ENCODE measurements at regions not wholly inside any gene's neighbourhood (a gene's known extent, or its start where the extent isn't known, plus 50 kb on each side); places are given as distances from the start of the nearest gene placed in this dataset.
"Not testable (repeated sequence)": the region's sequence is repeated elsewhere in the genome, so short reads cannot be mapped to it uniquely, and the experiment has no call there.

DNA sequence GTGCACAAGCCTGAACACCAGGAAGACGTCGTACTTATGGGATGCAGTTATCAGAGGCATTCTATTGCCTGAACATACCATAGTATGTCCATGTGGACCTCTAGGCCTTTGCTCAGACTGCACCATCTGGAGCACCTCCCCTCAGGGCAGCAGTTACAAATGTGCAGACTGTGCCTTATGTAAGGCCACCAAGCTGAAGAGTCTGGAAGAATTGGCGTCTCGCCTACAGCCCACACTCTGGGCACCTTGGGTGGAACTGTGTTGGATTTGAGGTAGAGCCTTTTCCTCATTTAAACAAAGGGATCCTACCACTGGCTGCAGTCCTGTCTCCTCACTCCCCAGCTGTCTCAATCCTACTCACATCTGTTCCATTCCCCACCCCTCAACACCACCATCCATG lies 204.3 kb upstream of the FRMD6 start:
- DNase-seq, result peak; percentile 92

DNA sequence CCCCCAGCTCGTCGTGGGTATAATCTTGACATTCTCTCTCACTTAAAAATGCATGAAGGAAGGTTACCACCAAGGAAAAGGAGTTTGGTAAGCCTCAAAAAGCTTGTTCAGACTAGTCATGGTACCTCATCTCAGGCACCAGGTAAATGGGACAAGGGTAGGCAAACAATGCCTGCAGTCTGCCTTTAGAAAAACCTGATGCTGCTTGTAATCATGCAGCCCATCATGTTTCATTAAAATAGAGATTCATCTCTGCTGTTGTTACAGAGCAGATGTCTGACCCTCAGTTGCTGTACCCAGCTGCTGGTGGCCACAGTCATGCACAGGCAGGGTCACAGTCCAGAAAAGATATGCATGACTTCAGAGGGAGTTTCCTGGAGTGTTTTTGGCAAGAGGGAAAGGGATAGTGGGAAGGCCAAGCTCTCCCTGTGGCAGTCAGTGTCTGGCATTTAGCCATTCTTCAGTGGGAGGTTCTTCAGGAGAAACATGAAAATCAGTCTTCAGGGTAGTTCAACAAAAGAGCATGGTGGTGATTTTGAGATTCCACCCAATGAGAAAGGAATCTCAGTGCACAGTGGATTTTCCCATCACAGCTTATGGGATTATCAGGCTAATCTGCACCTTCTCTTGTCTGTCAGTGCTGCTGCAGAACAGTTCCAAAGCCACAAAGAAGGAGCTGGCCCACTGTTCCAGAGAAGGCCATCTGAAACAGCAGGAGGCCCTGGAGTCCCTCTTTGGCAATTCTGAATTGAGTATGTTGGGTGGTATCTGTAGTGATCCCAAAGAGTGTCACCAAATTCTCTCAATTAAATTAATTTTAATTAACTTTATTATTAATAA lies 202.7 kb upstream of the FRMD6 start:
- peak; percentile 72 for DNase-seq

DNA sequence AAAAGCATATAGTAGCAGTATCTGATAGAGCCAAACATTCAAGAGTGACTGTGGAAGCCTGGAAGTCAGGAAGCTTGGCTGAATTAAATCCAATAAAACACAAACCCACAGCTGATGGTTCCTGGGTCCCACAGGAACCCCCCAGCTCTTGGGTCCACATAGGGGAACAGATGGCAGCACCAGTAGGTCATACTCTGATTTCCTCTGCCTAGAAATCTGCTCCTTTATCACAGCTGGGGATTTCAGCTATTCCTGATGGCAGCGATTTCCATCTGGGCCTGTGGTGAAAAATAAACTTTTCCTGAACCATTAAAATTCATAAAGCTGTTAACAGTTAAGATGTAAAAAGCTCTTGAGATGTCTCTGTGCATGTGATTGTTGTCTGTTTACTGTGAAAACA lies 202.0 kb upstream of the FRMD6 start:
- peak; percentile 77 for DNase-seq

DNA sequence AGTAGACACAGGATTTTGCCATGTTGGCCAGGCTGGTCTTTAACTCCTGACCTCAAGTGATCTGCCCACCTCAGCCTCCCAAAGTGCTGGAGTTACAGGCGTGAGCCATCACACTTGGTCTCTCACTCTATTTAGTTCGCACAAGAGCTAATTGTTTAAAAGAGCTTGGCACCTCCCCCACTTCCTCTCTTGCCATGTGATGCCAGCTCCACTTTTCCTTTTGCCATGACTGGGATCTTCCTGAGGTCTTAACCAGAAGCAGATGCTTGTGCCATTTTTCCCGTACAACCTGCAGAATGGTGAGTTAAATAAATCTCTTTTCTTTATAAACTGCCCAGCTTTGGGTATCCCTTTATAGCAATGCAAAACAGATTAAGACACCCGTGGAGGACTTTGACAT lies 200.1 kb upstream of the FRMD6 start:
- no peak for DNase-seq

DNA sequence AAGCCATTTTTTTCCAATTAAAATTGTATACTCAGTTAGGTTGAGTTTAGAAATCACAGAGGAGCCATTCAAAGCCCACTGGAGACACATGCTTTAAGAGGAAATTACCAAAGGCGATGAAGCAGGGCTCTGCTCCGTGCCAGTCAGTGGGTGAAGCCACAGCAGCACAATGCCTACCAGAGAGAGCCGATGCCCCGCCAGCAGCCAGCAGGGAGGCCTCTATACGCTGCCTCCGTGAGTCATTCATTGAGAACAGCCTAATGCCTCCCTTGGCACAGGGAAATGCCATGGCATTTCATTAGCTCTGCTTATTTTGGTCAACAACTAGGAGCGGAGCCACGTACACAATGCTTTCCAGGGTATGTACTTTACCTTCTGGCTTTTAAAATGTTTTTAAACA lies 197.8 kb upstream of the FRMD6 start:
- peak; percentile 73 for DNase-seq

DNA sequence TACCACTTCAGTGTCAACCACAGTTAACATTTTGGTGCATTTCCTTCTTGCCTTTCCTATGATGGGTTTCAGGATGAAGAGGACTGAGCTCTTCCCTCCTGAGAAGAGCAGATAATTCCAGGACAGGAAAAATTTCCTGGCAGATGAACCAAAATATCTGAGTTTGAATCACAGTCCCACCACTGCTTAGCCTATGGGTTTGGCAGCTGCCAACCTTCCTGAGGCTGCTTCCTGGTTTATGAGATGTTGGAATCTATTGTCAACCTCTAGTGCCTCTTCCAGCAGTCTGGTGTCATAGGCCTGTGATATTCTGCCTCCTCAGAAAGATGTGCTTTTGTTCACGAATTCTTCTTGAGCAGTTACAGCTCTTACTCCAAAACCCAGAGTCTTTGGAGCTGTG lies 197.4 kb upstream of the FRMD6 start:
- DNase-seq, result peak; percentile 88

DNA sequence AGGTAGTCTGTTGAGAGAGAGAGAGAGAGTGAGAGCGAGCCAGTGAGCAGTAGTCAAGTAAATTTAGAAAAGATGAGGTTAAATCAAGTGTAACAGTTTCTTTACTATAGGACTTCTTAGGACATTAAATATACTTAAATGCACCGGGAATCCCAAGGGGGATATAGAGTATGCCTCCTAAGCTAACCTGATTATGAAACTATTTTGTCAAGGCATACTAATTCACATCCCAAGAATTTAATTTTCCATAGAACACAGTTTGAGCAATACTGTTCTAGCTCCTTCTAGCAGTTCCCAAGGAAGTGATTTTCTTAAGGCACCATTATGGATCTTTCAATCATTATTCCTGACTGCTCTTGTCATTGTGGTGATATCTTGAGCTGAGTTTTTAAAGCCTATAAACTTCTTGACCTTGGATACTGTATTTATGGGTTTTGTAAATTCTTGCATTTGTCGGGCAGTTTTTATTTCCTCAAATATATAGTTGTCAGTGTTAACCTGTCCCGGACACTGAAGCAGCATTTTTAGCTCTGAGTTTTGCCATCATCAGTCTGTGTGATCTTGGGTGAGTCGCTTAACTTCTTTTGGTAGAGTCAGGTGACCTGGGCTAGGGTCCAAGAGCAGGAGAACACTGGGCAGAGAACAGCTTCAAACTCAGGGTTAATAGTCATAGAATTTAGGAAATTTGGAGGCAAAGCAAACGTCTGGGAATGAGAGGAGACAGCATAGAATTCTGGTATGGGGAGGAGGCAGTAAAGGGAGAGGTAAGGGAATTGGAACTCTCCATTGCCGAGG lies 196.5 kb upstream of the FRMD6 start:
- no peak for DNase-seq

DNA sequence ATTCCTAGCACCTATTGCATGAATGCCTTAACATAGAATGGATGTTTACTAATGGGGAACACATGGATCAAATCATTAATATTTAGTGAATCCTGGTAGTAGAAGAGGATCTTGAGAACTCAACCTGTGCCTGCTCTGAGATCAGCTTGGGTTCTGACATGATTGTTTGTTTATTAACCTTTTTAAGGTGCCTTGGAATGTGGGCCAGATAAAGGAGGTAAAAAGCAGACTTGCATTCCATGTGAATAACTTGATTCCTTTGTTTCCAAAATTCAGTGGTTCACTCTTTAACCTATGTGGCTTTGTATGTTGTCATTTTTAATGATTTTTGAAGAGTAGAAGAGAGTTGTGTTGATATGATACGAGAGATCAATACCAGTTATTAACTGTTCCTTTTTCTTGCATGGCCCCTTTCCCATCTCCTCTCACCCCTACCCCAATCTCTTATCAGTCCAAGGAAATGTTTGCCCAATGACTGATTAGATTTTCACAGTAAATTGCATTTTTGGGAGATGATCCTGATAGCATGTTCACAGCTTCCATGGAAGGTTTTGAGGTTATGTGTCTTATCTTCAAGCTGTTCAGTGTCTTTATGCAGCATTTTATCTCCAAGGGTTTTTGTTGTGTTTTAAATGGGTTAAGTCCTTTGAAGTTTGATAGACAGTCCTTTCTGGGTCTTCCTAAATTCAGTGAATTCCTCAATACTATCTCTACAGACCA lies 193.7 kb upstream of the FRMD6 start:
- DNase-seq, result no peak

DNA sequence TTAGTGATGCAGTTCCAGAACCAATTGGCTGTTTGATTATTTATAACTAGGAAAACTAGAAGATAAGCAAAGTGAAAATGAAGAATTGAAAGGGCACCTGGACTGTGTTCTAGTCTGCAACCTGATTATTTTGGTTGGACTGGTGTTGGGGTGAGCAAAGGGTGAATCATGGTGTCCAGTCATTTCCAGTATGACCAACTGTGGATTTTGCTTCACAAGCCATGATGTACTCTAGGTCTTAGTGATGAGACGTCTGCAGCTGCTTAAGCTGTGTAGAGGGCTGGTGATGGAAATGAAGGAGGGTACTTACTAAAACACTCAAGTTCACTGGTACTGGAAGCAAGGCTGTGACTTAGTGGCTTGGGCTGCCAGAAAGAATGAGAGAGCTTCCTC lies 193.2 kb upstream of the FRMD6 start:
- no peak for DNase-seq

DNA sequence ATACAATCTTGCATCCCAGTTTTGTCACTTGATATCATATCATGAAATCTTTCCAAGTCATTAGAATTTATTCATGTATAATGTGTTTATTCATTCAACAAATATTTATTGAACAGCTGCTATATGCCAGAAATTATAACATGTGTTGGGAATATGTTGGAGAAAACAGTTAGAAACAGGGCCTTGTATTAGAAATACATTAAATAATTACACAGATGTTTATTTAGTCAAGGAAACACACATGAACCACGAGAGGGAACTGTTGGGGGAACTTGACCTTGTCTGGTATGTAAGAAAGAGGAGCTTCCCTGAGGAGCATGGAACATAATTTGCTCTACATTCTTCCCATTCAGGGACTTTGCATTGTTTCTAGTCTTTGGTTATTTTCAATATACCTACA lies 191.7 kb upstream of the FRMD6 start:
- DNase-seq, result no peak

DNA sequence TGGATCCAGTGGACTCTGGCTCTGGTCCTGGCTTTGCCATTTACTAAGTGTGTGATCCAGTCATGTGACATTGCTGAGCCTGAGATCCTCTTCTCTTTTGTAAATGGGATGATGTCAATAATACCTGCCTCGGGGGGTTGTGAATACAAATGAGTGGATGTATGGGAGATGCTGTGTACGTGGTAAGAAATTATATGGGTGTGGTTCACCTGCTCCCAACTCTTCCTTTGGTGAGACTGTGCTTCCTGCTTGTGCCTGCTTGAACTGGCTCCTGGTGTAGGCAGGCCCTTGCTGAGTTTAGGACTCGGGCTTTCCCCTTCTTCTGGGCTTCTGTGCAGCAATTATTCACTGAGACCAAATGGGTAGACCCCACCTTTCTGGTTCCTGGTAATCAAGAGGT lies 189.5 kb upstream of the FRMD6 start:
- DNase-seq, result no peak

DNA sequence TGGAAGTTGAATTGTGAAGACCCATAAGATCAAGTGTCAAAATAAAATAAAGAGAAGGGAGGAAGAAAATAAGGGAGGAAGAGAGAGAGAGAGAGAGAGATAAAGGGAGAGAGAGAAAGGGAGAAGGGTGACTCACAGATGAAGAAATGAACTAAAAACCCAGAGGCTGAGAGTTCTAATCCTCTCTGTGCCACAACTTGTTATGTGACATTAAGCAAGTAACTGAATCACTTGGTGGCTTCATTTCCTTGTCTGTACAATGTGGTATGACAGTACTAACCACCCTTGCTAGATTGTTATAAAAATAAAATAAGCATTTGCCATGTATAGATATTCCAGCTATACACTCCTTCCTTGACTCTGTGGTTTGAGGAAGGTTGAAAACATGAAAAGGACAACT lies 189.0 kb upstream of the FRMD6 start:
- no peak for DNase-seq

DNA sequence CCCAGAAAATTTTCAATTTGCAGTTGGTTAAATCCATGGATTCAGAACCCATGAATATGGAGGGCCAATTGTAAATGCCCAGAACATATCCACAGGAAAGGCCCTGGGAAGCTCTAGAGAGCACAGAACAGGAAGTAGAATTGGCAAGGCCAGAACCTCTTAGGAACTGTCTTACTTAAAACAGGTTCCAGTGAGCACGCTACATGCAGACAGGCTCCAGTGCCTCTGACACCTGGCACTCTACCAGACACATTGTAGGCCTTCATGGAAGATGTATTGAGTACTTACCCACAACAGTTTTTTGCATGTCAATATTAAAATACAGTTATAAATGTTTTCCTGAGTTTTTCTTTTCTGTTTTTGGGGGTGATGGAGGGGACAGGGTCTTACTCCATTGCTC lies 188.2 kb upstream of the FRMD6 start:
- no peak for DNase-seq

DNA sequence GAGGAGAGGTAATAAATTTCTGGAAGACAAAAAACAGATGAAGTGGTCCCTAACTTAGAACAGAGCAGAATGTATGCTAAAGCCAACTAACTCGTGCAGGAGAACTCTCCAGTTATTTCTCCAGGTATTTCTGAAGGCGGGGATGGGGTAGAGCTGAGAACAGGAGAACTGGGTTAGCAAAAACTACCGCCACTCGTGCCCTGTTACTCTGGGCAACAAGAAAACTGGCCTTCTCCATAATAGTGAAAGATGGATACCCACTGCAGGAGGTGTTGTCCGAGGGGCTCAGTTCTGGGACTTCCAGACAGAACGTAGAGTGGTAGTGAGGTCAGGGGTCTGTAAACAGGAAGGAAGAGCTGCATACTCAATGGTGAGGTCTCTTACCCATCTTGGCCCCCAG lies 187.3 kb upstream of the FRMD6 start:
- DNase-seq, result no peak

DNA sequence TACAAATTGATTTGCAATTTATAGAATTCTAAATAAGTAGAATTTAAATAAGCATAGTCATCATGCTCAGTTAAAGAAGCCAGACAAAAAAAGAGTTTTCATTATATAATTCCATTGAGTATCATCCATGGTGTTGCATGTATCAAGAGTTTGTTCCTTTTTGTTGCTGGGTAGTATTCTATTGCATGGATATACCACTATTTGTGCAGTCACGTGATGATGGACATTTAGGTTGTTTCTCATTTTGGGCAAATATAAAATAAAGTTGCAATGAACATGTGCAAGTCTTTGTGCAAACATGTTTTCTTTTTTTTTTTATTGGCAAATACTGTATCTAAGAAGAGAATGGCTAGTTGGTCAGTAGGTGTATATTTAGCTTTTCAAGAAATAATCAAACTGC lies 186.2 kb upstream of the FRMD6 start:
- DNase-seq, result no peak

DNA sequence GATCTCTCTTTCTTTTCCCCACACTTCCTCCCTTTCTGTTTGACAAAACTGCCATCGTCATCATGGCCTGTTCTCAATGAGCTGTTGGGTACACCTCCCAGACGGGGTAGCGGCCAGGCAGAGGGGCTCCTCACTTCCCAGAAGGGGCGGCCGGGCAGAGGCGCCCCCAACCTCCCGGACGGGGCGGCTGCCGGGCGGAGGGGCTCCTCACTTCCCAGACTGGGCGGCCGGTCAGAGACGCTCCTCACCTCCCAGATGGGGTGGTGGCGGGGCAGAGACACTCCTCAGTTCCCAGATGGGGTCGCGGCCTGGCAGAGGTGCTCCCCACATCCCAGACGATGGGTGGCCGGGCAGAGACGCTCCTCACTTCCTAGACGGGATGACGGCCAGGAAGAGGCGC lies 184.3 kb upstream of the FRMD6 start:
- not testable (repeated sequence) for DNase-seq

DNA sequence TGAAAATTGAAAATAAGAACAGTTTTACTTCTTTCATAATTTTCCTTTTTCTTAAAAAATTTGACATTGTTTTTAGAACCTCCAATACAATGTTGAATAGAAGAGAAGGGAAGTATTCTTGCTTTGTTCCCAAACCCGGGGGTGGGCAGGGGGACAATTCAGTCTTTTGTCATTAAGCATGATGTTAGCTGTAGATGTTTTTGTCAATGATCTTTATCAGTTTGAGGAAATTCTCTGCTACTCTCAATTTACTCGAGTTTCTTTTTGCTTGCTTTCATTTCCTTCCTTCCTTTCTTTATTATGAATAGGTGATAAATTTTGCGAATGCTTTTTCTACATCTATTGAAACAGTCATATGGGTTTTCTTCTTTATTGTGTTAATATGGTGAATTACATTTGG lies 183.2 kb upstream of the FRMD6 start:
- no peak for DNase-seq

DNA sequence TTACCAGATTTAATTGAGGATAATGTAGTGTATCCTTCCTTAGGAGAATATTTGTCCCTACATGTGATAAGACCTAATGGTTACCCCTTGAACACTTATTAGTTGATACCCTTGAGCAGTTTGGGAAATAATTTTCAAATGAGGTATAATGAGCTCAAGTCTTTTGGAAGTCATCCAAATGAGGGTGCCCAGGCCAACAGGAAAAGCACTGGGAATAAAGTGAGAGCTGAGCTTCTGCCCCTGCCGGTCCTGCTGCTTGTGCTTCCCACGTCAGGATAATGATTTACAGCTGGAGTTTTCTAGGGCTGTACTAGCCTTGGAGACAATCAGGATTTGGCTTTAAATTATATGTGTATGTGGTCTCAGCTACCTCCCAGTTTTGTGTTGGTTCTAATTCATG lies 178.8 kb upstream of the FRMD6 start:
- peak; percentile 26 for DNase-seq

DNA sequence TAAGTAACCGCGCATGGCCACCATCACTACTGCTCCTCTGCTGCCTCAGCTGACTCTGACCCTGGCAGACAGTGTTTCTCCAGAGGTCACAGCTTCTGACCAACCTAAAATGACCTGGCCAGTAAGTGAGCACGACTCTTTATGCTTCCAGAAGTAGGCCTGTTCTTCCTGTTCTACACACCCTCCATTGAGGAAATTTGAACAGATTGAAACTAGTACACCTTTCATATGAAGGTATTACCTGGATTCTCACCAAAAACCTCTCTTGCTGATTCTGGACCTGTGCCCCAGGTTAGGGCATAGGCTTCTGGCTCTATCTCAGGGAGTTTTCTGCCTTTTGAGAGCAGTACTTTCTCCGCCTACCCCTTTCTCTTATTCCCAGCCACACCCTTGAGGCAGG lies 178.4 kb upstream of the FRMD6 start:
- no peak for DNase-seq

DNA sequence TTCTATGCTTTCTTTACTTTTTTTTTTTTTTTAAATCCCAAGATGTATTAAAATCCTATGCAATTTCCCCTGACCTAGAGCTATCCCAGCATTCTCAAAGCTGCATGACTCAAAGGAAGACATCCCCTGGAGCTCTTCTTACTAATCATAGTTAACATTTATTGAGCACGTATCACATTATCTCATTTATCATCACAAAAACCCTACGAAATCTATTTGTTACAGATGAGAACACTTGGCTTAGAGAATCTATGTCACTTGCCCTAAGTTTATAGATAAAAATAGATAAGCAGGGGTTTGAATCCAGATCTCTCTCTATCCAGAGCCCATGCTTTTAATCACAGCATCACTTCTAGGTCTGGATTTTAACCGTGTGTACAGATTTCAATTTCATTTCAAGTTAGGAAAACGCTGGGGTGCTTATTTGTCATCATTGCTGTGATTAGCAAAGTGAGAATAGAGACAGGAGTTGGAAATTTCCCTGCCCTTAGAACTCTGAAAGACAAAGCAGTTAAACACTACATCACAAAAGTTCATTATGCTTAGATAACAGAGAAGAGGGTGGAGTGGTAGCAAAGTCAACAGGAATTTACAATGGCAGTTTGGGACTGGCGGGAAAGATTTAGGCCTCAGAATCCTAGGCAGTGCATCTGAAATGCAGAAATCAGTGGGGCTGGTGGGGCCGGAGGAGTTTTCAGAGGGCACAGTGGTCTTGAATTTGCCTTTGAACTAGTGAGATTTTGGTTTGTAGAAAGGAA lies 177.7 kb upstream of the FRMD6 start:
- DNase-seq, result no peak

DNA sequence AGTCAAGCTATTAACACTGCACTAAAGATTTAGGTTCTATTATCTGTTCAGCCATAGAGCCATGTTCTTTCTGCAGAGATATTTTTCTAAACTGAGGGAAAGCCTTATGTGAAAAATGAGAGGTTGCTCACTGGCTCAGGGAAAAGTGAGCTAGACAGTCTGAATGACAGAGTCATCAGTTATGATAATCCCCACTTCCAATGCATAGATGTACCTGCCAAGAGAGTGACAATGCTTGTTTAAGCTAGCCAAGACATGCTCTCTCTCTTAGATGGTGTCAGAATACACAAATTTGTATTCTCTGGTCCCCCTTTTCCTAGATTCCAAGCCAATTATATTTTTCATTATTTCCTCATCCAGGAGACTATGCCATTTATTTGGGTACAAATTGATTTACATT lies 176.9 kb upstream of the FRMD6 start:
- DNase-seq, result no peak

DNA sequence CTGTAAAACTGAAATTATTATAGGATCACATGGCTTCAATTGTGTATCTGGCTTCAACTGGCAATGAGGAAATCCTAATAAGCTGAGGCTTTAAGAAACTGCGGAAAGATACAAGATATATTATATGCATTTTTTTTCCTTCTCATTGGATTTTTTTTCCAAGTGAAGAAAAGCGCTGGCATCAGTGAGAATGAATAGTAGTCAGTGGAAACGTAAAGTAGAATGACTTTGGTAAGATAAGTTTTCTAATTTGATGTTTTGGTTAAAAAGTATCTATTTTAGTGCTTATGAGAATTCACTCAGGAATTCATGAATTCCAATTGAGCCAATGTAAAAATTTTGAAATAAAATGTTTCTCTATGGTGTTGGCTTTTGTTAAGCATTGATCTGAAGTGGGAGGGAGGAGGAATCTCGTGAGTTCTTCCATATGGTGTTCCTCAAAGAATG lies 173.5 kb upstream of the FRMD6 start:
- no peak for DNase-seq
